Fibroblast of the aortic adventitia (primary cell): ENCODE measurements at regions not wholly inside any gene's neighbourhood (a gene's known extent, or its start where the extent isn't known, plus 50 kb on each side); places are given as distances from the start of the nearest gene placed in this dataset.

Experiments
- DNase-seq: peaks from one replicate; pipeline ENCODE4 v3.0.0-alpha.2; 2010; ENCODE audit warnings: low read depth
- H3K4me3 ChIP-seq: 2 replicates; pipeline ENCODE4 v1.5.1; 2011; ENCODE audit warnings: low read depth, mild to moderate bottlenecking, control low read depth, low read length, moderate library complexity
- TF ChIP-seq, protein P1 (sequence below): IDR thresholded peaks from 2 replicates; pipeline ENCODE4 v1.5.1; 2011; ENCODE audit warnings: mild to moderate bottlenecking, low read length, control low read depth, inconsistent platforms; ENCODE audit not compliant: insufficient read depth

DNA sequence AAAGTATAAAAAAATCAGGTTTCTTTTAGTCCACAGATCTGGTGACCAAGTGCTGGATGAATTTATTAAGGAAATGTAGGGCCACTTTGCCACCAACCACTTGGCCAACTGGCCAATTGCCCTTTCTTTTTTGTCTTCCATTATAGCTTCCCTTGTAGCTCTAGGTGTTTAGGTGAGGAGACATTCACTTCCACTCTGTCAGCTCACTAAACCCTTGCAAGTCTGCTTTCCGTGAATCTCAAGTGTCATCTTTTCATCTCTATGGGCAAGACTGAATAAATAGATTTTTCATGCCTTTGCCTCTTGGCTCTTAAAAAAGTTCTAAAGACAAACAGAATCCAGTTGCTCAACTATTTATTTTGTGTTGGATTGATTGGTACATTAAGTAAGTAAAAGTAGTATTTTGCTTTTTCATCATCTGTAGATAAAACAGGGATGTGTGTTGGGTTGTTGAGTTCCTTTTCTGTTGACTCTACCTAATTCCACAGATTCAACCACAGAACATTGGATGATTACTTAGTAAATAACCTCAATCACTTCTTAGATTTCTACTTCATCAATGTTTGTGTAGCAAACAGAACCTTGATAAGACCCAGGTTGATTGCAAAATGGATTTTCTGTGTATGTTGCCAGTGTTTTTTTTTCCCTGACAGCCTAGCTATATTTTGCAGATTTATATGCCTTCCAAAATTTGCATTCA lies 68.1 kb upstream of the GRXCR1 start:
- H3K4me3 ChIP-seq, result no peak overlapping the region
- TF ChIP-seq, protein P1, sequence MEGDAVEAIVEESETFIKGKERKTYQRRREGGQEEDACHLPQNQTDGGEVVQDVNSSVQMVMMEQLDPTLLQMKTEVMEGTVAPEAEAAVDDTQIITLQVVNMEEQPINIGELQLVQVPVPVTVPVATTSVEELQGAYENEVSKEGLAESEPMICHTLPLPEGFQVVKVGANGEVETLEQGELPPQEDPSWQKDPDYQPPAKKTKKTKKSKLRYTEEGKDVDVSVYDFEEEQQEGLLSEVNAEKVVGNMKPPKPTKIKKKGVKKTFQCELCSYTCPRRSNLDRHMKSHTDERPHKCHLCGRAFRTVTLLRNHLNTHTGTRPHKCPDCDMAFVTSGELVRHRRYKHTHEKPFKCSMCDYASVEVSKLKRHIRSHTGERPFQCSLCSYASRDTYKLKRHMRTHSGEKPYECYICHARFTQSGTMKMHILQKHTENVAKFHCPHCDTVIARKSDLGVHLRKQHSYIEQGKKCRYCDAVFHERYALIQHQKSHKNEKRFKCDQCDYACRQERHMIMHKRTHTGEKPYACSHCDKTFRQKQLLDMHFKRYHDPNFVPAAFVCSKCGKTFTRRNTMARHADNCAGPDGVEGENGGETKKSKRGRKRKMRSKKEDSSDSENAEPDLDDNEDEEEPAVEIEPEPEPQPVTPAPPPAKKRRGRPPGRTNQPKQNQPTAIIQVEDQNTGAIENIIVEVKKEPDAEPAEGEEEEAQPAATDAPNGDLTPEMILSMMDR, result no peak

DNA sequence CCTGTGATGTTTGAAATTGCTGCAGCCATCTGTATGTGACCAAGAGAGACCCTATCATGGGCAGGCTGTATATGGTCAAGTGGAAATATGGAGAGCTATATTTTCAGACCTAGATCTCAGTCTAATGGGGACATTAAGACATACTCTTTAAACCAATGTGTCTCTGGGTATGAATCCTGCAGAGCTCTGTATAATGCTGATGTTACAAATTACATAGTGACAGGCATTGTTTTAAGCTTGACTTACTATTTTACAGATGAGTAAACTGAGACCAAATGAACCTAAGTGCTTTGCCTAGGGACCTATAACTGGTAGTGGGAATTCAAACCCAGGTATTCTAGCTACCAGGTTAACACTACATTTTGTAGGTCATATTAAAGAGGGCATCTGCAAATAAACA lies 71.3 kb upstream of the GRXCR1 start:
- H3K4me3 ChIP-seq, result no peak overlapping the region
- TF ChIP-seq, protein P1, result no peak
- DNase-seq, result no peak

More for the DNA sequence above, 68.1 kb upstream of the GRXCR1 start:
- no peak for DNase-seq

DNA sequence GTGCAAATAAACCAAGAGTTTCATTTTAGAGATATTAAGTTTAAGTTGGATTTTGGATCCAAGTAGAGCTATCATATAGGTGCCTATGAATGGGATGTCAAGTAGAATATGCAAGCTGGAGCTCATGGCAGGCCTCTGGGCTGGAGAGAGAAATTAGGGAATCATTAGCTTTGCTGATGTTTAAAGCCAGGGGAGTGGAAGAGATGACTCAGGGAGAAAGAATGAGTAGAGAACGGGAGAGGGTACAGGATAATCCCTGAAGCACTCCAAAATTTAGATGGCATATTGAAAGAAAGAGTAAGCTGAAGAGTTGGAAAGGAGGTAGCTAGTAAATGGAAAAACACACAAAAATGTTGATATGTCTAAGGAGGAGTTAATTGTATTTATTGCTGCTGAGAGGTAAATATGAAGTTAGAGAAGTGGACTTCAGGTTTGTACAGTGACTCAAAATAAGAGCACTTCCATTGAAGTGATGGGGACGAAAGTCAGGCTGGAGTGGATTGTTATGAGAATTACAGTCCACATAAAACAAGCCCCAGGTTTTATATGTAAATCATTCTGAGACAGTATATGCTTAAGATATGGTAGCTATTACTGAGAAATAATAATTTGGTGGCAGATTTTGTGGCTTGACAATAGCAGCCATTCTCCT lies 72.5 kb upstream of the GRXCR1 start:
- H3K4me3 ChIP-seq, result no peak overlapping the region
- DNase-seq, result no peak
- TF ChIP-seq, protein P1, result no peak

GRCh38 chr4:42817913-42818312 lies 74.6 kb upstream of the GRXCR1 start:
- no peak overlapping the region for H3K4me3 ChIP-seq
- DNase-seq, result no peak
- TF ChIP-seq, protein P1, result no peak

GRCh38 chr4:42816880-42817400 lies 75.6 kb upstream of the GRXCR1 start:
- H3K4me3 ChIP-seq, result no peak overlapping the region
- TF ChIP-seq, protein P1, result no peak
- no peak for DNase-seq

DNA sequence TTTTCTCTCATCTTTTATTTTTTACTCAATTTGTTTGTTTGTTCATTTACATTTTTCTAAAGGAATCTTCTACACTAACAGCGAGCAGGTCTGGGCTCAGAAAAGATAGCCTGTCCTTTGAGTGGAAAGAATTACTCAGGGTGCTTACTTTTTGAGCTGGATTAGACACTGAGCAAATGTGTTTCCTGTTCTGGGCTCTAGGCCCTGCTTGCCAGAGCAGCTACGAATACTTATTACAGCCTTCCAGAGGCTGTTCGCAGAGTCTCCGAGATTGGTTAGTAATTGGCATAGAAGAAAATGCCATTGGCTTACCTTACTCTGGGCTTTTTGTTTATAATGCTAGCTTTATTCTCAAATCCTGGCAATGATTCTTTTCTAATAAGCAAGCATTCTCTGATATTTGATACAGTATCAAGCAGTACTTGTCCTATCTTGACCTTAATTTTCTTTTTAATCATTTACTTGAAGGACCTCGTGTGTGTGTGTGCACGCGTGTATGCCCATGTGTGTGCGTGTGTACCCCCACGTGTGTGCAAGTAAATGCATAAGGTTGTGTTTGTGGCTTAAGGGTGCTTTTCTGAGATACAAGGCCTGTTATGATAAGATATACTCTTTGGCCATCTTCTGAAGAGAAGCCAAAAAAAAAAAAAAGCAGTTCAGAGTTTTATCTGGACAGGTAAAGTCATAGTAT lies 76.2 kb upstream of the GRXCR1 start:
- no peak overlapping the region for H3K4me3 ChIP-seq
- no peak for DNase-seq
- TF ChIP-seq, protein P1, result no peak
